BE2C (cell line): ENCODE measurements at regions not wholly inside any gene's neighbourhood (a gene's known extent, or its start where the extent isn't known, plus 50 kb on each side); places are given as distances from the start of the nearest gene placed in this dataset.

Experiments
- DNase-seq: peaks from one replicate; pipeline ENCODE4 v3.0.0-alpha.2; 2020
- H3K27me3 ChIP-seq: fragments of 250-450 bp; sonication (Bioruptor Pico); 2 replicates; pipeline ENCODE4 v1.5.1; 2020; ENCODE audit warnings: mild to moderate bottlenecking
- H3K36me3 ChIP-seq: fragments of 250-450 bp; sonication (Bioruptor Pico); 2 replicates; pipeline ENCODE4 v1.5.1; 2020; ENCODE audit warnings: mild to moderate bottlenecking
- H3K4me1 ChIP-seq: fragments of 250-450 bp; sonication (Bioruptor Pico); 2 replicates; pipeline ENCODE4 v1.5.1; 2020
- H3K4me3 ChIP-seq: 2 replicates; pipeline ENCODE4 v1.5.1; 2011; ENCODE audit warnings: low read depth, low read length
- H3K9me3 ChIP-seq: fragments of 250-450 bp; sonication (Bioruptor Pico); 2 replicates; pipeline ENCODE4 v1.5.1; 2020
- TF ChIP-seq, protein P1 (sequence below): IDR thresholded peaks from 2 replicates; pipeline ENCODE4 v1.5.1; 2012; ENCODE audit warnings: mild to moderate bottlenecking, low read depth, low read length

DNA sequence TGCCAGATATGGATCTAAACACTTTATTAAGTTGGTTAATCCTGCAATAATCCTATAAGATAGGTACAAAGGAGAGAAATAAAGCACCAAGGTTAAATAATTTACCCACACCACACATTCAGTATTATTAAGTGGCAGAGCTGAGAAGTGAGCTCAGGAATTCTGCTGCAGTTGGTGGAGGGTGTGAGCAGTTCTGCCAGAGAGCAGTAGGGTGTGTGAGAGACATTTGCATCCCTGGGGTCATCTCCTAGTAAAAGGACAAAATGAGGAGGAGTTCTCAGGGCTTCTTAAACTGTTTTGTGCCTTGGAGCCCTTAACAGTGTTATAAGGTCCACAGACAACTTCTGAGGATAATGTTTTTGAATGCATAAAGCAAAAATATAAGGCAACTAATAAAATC lies 484.5 kb downstream of the TAFA4 start:
- H3K36me3 ChIP-seq = no peaks in the 10 kb centered on the region
- no peak overlapping the region for H3K4me3 ChIP-seq
- no peak for DNase-seq
- no peaks in the 10 kb centered on the region for H3K27me3 ChIP-seq
- TF ChIP-seq, protein P1, sequence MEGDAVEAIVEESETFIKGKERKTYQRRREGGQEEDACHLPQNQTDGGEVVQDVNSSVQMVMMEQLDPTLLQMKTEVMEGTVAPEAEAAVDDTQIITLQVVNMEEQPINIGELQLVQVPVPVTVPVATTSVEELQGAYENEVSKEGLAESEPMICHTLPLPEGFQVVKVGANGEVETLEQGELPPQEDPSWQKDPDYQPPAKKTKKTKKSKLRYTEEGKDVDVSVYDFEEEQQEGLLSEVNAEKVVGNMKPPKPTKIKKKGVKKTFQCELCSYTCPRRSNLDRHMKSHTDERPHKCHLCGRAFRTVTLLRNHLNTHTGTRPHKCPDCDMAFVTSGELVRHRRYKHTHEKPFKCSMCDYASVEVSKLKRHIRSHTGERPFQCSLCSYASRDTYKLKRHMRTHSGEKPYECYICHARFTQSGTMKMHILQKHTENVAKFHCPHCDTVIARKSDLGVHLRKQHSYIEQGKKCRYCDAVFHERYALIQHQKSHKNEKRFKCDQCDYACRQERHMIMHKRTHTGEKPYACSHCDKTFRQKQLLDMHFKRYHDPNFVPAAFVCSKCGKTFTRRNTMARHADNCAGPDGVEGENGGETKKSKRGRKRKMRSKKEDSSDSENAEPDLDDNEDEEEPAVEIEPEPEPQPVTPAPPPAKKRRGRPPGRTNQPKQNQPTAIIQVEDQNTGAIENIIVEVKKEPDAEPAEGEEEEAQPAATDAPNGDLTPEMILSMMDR = no peak
- H3K4me1 ChIP-seq = no peaks in the 10 kb centered on the region
- H3K9me3 ChIP-seq = no peaks in the 10 kb centered on the region; the same call in 1 of the 2 replicates

DNA sequence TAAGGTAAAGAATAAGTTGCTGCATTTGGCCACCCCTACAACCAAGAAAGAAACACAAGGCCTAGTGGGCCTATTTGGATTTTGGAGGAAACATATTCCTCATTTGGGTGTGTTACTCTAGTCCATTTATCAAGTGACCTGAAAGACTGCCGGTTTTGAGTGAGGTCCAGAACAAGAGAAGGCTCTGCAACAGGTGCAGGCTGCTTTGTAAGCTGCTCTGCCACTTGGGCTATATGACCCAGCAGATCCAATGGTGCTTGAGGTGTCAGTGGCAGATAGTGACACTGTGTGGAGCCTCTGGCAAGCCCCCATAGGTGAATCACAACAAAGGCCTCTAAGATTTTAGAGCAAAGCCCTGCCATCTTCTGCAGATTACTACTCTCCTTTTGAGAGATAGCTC lies 491.3 kb downstream of the TAFA4 start:
- no peak for DNase-seq
- TF ChIP-seq, protein P1 = no peak
- Histone ChIP-seq H3K27me3 (no peaks in the 10 kb centered on the region), H3K4me1 (no peaks in the 10 kb centered on the region), H3K4me3 (no peak overlapping the region), H3K9me3 (no peaks in the 10 kb centered on the region; the same call in 1 of the 2 replicates), H3K36me3 (no peaks in the 10 kb centered on the region)

DNA sequence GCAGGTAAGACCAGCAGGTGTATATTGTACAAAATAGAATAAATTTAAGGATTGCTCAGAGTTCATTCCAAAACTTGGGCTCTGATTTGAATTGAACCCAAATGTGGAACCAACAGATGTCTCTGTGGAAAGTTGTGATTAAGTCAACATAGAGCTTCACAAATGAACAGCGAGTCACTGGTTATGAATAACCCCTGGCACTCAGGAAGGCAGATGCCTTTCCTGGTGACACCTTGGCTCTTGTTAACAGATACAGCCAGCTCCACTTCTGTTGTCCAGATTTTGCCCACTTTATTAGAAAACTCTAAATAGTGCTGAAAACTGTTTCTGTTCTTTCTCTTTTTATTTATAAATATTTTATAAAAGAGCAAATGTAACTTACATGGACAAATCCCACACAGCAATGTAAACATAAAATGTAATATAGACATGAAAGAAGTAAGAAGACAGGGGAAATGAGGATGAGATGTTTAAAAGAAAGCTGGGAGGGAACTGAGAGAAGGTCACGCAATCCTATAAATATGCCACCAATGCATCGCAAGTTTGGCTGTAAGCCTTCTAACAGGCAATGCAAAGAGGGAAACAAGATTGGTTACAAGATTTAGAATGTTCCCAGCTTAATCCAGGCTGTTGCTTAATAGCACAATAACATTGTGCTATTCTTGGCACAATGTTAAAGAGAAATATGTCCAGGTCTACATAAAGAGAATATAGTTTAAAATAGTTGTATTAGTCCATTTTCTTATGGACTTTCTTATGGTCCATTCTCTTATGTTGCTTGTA lies 495.5 kb downstream of the TAFA4 start:
- TF ChIP-seq, protein P1 = no peak
- Histone ChIP-seq H3K4me1 (no peaks in the 10 kb centered on the region), H3K36me3 (no peaks in the 10 kb centered on the region), H3K27me3 (no peaks in the 10 kb centered on the region), H3K4me3 (no peak overlapping the region), H3K9me3 (no peaks in the 10 kb centered on the region; the same call in 1 of the 2 replicates)
- no peak for DNase-seq

DNA sequence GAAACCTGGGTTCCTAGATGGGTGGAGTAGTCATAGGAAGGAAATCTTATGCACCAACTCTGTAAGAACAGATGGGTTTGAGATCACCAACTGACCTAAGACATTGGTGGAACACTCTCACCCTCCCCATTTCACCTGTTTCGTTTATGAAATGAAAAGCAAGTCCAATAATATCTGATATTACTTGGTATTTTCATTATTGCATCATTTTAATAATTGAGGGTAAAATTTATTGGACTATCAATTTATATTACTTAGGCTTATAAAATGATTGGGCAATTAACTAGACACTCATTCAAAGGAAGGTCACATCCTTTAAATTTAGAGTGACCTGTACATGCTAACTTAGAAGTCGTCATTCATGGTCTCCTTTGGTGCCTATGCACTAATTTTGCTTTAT lies 503.9 kb downstream of the TAFA4 start:
- H3K9me3 ChIP-seq = no peaks in the 10 kb centered on the region
- peaks cover 14% of the 10 kb centered on the region for H3K27me3 ChIP-seq
- TF ChIP-seq, protein P1 = no peak
- H3K36me3 ChIP-seq = no peaks in the 10 kb centered on the region
- DNase-seq = no peak
- no peak overlapping the region for H3K4me3 ChIP-seq
- no peaks in the 10 kb centered on the region for H3K4me1 ChIP-seq

DNA sequence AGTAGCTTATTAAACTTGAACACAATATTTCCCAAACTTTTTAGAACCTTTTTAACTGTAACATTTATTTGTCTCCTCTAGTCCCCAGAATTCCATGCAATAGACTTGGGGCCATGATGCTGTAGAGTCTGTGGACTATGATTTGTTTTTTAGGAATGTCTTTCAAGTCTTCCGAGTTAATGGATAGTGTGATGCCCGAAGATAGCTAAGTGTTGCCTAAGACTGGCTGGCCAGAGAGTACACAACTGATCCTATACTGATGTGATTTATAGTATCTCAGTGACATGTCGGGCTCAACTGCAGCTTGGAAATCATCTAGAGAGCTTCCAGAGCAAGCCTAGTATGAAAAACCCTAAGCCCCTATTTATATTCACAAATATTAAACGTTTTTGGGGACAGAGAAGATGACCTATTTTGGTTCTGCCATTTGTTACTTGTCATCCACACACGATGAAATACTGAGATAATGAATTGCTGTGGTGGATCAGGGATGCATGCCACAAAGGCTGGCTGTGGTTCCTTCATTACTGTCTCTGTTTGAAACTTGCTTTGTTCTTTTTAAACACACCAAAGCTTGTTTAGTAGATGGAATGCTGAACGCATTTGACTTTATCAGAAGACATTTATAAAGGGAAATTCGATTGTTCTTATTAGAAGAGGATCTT lies 507.4 kb downstream of the TAFA4 start:
- no peak for DNase-seq
- Histone ChIP-seq H3K27me3 (peaks cover 14% of the 10 kb centered on the region), H3K4me1 (no peaks in the 10 kb centered on the region), H3K4me3 (no peak overlapping the region), H3K36me3 (no peaks in the 10 kb centered on the region), H3K9me3 (no peaks in the 10 kb centered on the region)
- TF ChIP-seq, protein P1 = no peak

DNA sequence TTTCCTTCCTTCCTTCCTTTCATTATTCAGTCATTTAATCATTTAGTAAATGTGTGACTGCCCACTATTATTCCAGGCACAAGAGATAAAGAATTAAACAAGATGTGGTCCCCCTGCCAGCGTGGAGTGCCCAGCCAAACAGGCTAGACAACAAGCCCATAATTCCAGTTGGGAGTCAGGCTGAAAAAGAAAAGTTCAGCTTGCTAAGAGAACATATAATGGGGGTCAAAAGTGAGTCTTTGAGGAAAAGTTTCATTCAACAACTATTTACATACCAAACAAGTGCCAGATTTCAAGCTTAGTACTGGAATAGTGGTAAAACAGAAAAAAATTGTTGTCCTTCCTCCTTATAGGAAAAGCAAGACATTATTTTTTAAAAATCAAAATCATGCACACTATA lies 523.7 kb downstream of the TAFA4 start:
- H3K36me3 ChIP-seq = no peaks in the 10 kb centered on the region
- H3K9me3 ChIP-seq = no peaks in the 10 kb centered on the region
- TF ChIP-seq, protein P1 = no peak
- H3K27me3 ChIP-seq = no peaks in the 10 kb centered on the region
- no peak overlapping the region for H3K4me3 ChIP-seq
- DNase-seq = no peak
- no peaks in the 10 kb centered on the region for H3K4me1 ChIP-seq
